Panc1 (cell line): ENCODE measurements at regions not wholly inside any gene's neighbourhood (a gene's known extent, or its start where the extent isn't known, plus 50 kb on each side); places are given as distances from the start of the nearest gene placed in this dataset.

ENCODE experiments used
- ATAC-seq: fragments of 200-7000 bp; cut with Tn5 transposase; 2 replicates; pipeline ENCODE4 v1.9.1; 2020; ENCODE audit warnings: mild to moderate bottlenecking, moderate library complexity
- BruUV-seq: library from RNA; stranded (reverse); fragments of 400-500 nt; replicated peaks from 2 replicates; lab custom pipeline; 2021; lab: Mats Ljungman, UMichigan
- CTCF ChIA-PET: fragments of 300-600 bp; sonication (Branson Sonifier 250); formaldehyde crosslinking; loops from one replicate; lab custom pipeline; 2022; ENCODE audit warnings: antibody characterized with exemption; lab: Charles Lee
- POLR2A ChIA-PET: fragments of 300-600 bp; sonication (Branson Sonifier 250); formaldehyde crosslinking; loops from one replicate; lab custom pipeline; 2022; ENCODE audit warnings: antibody characterized with exemption; lab: Charles Lee
- DNase-seq: peaks from one replicate; pipeline ENCODE4 v3.0.0-alpha.2; 2010; ENCODE audit warnings: low read depth, low spot score
- H3K27ac ChIP-seq: 2 replicates; pipeline ENCODE4 v1.5.1; 2011; ENCODE audit warnings: mild to moderate bottlenecking, low read length, inconsistent platforms
- H3K27me3 ChIP-seq: fragments of 200-500 bp; sonication (Bioruptor generic); 2 replicates; pipeline ENCODE4 v1.6.0; 2014; ENCODE audit warnings: low read length, inconsistent platforms; ENCODE audit not compliant: control insufficient read depth, insufficient read depth
- H3K36me3 ChIP-seq: fragments of 200-500 bp; sonication (Bioruptor generic); 2 replicates; pipeline ENCODE4 v1.5.1; 2014; ENCODE audit warnings: inconsistent platforms, mild to moderate bottlenecking, low read length, moderate library complexity; ENCODE audit not compliant: control insufficient read depth, insufficient read depth
- H3K4me1 ChIP-seq: 2 replicates; pipeline ENCODE4 v1.5.1; 2011; ENCODE audit warnings: inconsistent platforms, mild to moderate bottlenecking, low read length, moderate library complexity; ENCODE audit not compliant: control insufficient read depth, insufficient read depth
- H3K4me3 ChIP-seq, 2 experiments: 2 replicates each; pipeline ENCODE4 v1.5.1; 2011 to 2012; ENCODE audit warnings: low read depth in 2 of 2, low read length in 2 of 2, mild to moderate bottlenecking in 2 of 2, inconsistent platforms in 1 of 2, moderate library complexity in 1 of 2
- H3K9me3 ChIP-seq: fragments of 200-500 bp; sonication (Bioruptor generic); 2 replicates; pipeline ENCODE4 v1.5.1; 2014; ENCODE audit warnings: low read depth, mild to moderate bottlenecking, inconsistent platforms, low read length, moderate library complexity; ENCODE audit not compliant: control insufficient read depth, insufficient read depth
- CTCF ChIP-seq: fragments of 450-650 bp; IDR thresholded peaks from 2 replicates; pipeline ENCODE4 v1.5.1; 2017; ENCODE audit warnings: mild to moderate bottlenecking
- POLR2AphosphoS5 ChIP-seq: IDR thresholded peaks from 2 replicates; pipeline ENCODE4 v1.6.1; 2012; ENCODE audit warnings: mild to moderate bottlenecking, low read depth, low read length, moderate library complexity
- REST ChIP-seq, 2 experiments: IDR thresholded peaks; 2 replicates each; pipeline ENCODE4 v1.6.1; 2011 to 2012; ENCODE audit warnings: low read depth in 2 of 2, control low read depth in 1 of 2, low read length in 1 of 2, mild to moderate bottlenecking in 1 of 2, moderate library complexity in 1 of 2; ENCODE audit not compliant: insufficient read depth in 1 of 2
- SIN3A ChIP-seq: IDR thresholded peaks from 2 replicates; pipeline ENCODE4 v1.6.1; 2012; ENCODE audit warnings: low read depth, mild to moderate bottlenecking, low read length, moderate library complexity, borderline replicate concordance; ENCODE audit not compliant: insufficient read depth
- TCF7L2 ChIP-seq: IDR thresholded peaks from 2 replicates; pipeline ENCODE4 v1.6.1; 2011; ENCODE audit warnings: mild to moderate bottlenecking, low read depth, low read length, inconsistent platforms
- in situ Hi-C: cut with HindIII; loops from 2 replicates; pipeline ENCODE4 v1.10.0; 2016; ENCODE audit warnings: low sequenced_read_pairs, low pct_unique_long_range_greater_than_20kb
- intact Hi-C: fragments of 100-400 bp; cut with micrococcal nuclease; formaldehyde crosslinking; loops from one replicate; pipeline ENCODE4 v1.10.0; 2022; ENCODE audit not compliant: unreplicated experiment

DNA sequence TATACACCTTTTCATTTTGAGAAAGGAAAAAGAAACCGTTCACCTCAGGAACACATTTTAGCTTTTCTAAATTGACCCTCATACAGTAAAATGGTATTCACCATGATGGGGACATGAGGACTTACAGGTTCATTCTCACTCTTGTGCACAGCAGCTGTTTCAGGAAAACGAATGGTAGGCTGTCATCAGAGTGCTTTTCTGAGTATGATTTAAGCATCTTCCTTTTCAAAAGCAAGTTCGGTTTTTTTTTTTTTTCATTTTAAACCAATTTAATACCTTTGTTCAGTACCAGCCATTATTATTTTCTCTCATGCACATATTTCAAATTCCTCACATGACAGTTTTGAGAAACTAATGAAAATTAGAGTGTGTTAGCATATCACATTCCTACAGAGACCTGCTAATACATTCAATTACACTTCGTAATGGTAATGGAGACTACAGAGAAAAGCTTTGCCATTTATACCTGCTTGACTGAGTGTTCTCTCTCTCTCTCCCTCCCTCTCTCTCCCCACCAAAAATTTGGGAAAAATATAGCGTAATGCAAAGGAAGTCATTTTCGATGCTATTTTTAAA, 129.2 kb downstream of the SAMD5 start:
- Histone ChIP-seq H3K27me3 (peaks cover under 1% of the 10 kb centered on the region; the same call in 1 of the 2 replicates), H3K27ac (no peak overlapping the region), H3K36me3 (no peaks in the 10 kb centered on the region), H3K4me1 (no peaks in the 10 kb centered on the region), H3K4me3 (no peak overlapping the region), H3K9me3 (no peaks in the 10 kb centered on the region)
- intact Hi-C loops (no loop called here), in situ Hi-C loops (no loop called here)
- TF ChIP-seq POLR2AphosphoS5 (no peak), TCF7L2 (no peak)
- BruUV-seq, result no TSS peak
- DNase-seq (no peak), ATAC-seq (no peak)
- CTCF ChIA-PET, result no interaction called here
- POLR2A ChIA-PET, result no interaction called here

DNA sequence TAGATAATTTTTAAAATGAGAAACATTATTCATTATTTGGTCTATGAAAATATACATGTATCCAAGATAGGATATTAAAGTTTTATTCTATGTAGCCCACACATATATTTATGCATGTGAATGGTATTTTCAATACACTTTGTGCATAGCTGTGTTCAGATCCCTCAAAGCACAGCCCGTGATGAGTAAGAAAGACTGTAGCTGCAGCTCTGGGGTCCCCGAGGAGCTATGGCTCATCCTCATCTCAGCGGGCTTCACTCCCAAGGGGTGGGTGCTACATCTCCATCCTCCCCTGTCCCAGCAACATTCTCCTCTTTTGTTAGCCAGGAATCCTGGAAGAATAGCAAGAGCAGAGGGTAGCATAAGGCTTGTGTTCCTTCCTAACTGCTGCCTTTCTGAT, 130.8 kb downstream of the SAMD5 start:
- in situ Hi-C loops (no loop called here), intact Hi-C loops (no loop called here)
- H3K27me3 ChIP-seq, result peaks cover 3% of the 10 kb centered on the region; the same call in 1 of the 2 replicates
- no peaks in the 10 kb centered on the region for H3K9me3 ChIP-seq
- H3K27ac ChIP-seq, result no peak overlapping the region
- ATAC-seq (no peak), DNase-seq (no peak)
- no peaks in the 10 kb centered on the region for H3K4me1 ChIP-seq
- ChIA-PET CTCF (no interaction called here), POLR2A (no interaction called here)
- no peak overlapping the region for H3K4me3 ChIP-seq
- no peaks in the 10 kb centered on the region for H3K36me3 ChIP-seq
- no TSS peak for BruUV-seq
- TF ChIP-seq SIN3A, result no peak
- TF ChIP-seq REST (IDR thresholded peaks at IDR 0.05; ENCODE audit: insufficient read depth in 1 of 2, low read depth in 2 of 2, low read length in 1 of 2), result no peak
- no peak for TF ChIP-seq TCF7L2
- no peak for TF ChIP-seq CTCF
- TF ChIP-seq POLR2AphosphoS5, result no peak

DNA sequence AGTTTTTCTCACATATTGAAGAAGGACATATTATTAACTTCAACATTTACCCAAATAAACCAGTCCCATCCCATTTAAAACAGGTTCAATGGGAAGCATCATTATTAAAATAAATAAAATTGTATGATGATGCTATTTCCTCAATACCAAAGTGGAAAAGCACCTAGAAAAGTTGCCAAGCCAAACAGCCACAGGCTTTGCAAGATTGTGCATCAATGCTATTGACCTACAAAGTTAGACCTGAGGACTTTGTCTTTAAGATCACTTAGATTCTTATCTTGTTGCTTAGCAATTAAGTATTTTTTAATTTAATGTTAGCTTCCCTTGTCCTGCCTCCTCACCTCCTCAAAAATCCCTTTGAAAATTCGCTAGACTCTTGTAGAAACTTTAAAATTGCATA, 132.1 kb downstream of the SAMD5 start:
- in situ Hi-C loops (no loop called here), intact Hi-C loops (no loop called here)
- Histone ChIP-seq H3K4me3 (no peak overlapping the region), H3K27ac (no peak overlapping the region), H3K4me1 (no peaks in the 10 kb centered on the region), H3K27me3 (peaks cover 3% of the 10 kb centered on the region; the same call in 1 of the 2 replicates), H3K9me3 (no peaks in the 10 kb centered on the region), H3K36me3 (no peaks in the 10 kb centered on the region)
- TF ChIP-seq CTCF (no peak), POLR2AphosphoS5 (no peak), SIN3A (no peak), TCF7L2 (no peak), REST (IDR thresholded peaks at IDR 0.05; ENCODE audit: insufficient read depth in 1 of 2, low read depth in 2 of 2, low read length in 1 of 2) (no peak)
- ATAC-seq (no peak), DNase-seq (no peak)
- ChIA-PET CTCF (no interaction called here), POLR2A (no interaction called here)
- no TSS peak for BruUV-seq
